Smooth muscle cell (in vitro differentiated cells): ENCODE measurements at regions not wholly inside any gene's neighbourhood (a gene's known extent, or its start where the extent isn't known, plus 50 kb on each side); places are given as distances from the start of the nearest gene placed in this dataset.

ENCODE experiments used
- DNase-seq: peaks from one replicate; lab custom pipeline; 2025; ENCODE audit not compliant: unreplicated experiment; lab: John Stamatoyannopoulos, UW
- H2AFZ ChIP-seq: fragments of 200-600 bp; sonication (generic); 2 replicates; pipeline ENCODE4 v1.6.0; 2016; ENCODE audit warnings: antibody characterized with exemption, low read depth, mild to moderate bottlenecking
- H3F3A ChIP-seq: fragments of 200-600 bp; sonication (generic); 2 replicates; pipeline ENCODE4 v1.6.0; 2017; ENCODE audit warnings: antibody characterized with exemption, low read depth
- H3K27ac ChIP-seq: fragments of 200-600 bp; sonication (generic); 2 replicates; pipeline ENCODE4 v1.5.1; 2016; ENCODE audit warnings: low read depth, mild to moderate bottlenecking
- H3K27me3 ChIP-seq: fragments of 200-600 bp; sonication (generic); 2 replicates; pipeline ENCODE4 v1.6.1; 2016; ENCODE audit warnings: low read depth, mild to moderate bottlenecking
- H3K36me3 ChIP-seq: fragments of 200-600 bp; sonication (generic); 2 replicates; pipeline ENCODE4 v1.5.1; 2016; ENCODE audit warnings: low read depth
- H3K4me1 ChIP-seq: fragments of 200-600 bp; sonication (generic); 2 replicates; pipeline ENCODE4 v1.5.1; 2016; ENCODE audit warnings: low read depth
- H3K4me2 ChIP-seq: fragments of 200-600 bp; sonication (generic); 2 replicates; pipeline ENCODE4 v1.6.0; 2016; ENCODE audit warnings: mild to moderate bottlenecking
- H3K4me3 ChIP-seq: fragments of 200-600 bp; sonication (generic); 2 replicates; pipeline ENCODE4 v1.5.1; 2016; ENCODE audit warnings: mild to moderate bottlenecking
- H3K79me2 ChIP-seq: fragments of 200-600 bp; sonication (generic); 2 replicates; pipeline ENCODE4 v1.6.0; 2016; ENCODE audit warnings: low read depth, mild to moderate bottlenecking
- H3K9ac ChIP-seq: fragments of 200-600 bp; sonication (generic); 2 replicates; pipeline ENCODE4 v1.6.0; 2016; ENCODE audit warnings: low read depth
- H3K9me3 ChIP-seq: fragments of 200-600 bp; sonication (generic); replicated peaks from 2 replicates; pipeline ENCODE4 v1.5.1; 2016; ENCODE audit warnings: low read depth
- H4K20me1 ChIP-seq: fragments of 200-600 bp; sonication (generic); 2 replicates; pipeline ENCODE4 v1.6.0; 2016; ENCODE audit warnings: low read depth
- CTCF ChIP-seq: fragments of 200-600 bp; sonication (generic); IDR thresholded peaks from 2 replicates; pipeline ENCODE4 v1.5.1; 2017; ENCODE audit warnings: borderline replicate concordance, mild to moderate bottlenecking, antibody characterized with exemption; ENCODE audit not compliant: insufficient read depth, poor library complexity, severe bottlenecking
- WGBS: methylation state at CpG from one replicate; pipeline ENCODE4 v1.1.7; 2016; ENCODE audit warnings: low lambda C conversion rate; 5-methylcytosine and 5-hydroxymethylcytosine counted together

- Histone ChIP-seq H3K27me3 (no peaks in the 10 kb centered on the region), H3K4me2 (no peak overlapping the region), H3K4me1 (peaks cover 2% of the 10 kb centered on the region), H2AFZ (no peak overlapping the region), H3K9me3 (no peaks in the 10 kb centered on the region), H3K9ac (no peak overlapping the region), H3K27ac (no peak overlapping the region), H4K20me1 (no peaks in the 10 kb centered on the region), H3F3A (peaks cover 3% of the 10 kb centered on the region), H3K79me2 (no peaks in the 10 kb centered on the region), H3K36me3 (no peaks in the 10 kb centered on the region), H3K4me3 (no peak overlapping the region)
- WGBS = 56% methylated on average over 2 of the region's 2 CpGs
- DNase-seq = no peak
- TF ChIP-seq CTCF = no peak
Observed at GRCh38 chr2:64219149-64219548, 74.9 kb upstream of the PELI1 start.

GRCh38 chr2:64220265-64220664, 76.0 kb upstream of the PELI1 start:
- Histone ChIP-seq H4K20me1 (no peaks in the 10 kb centered on the region), H3K4me1 (no peaks in the 10 kb centered on the region), H3K4me3 (no peak overlapping the region), H3K36me3 (no peaks in the 10 kb centered on the region), H3K27me3 (no peaks in the 10 kb centered on the region), H3K79me2 (no peaks in the 10 kb centered on the region), H3F3A (no peaks in the 10 kb centered on the region), H2AFZ (no peak overlapping the region), H3K9ac (no peak overlapping the region), H3K9me3 (no peaks in the 10 kb centered on the region), H3K27ac (no peak overlapping the region), H3K4me2 (no peak overlapping the region)
- DNase-seq = no peak
- 31% methylated on average over 1 of the region's 1 CpG for WGBS
- no peak for TF ChIP-seq CTCF

GRCh38 chr2:64220894-64221617, 76.8 kb upstream of the PELI1 start:
- no peaks in the 10 kb centered on the region for H4K20me1 ChIP-seq
- no peak for TF ChIP-seq CTCF
- H3K79me2 ChIP-seq = no peaks in the 10 kb centered on the region
- no peak overlapping the region for H3K9ac ChIP-seq
- no peaks in the 10 kb centered on the region for H3K9me3 ChIP-seq
- no peaks in the 10 kb centered on the region for H3K4me1 ChIP-seq
- H3F3A ChIP-seq = no peaks in the 10 kb centered on the region
- no peak overlapping the region for H3K4me2 ChIP-seq
- no peak overlapping the region for H2AFZ ChIP-seq
- no peaks in the 10 kb centered on the region for H3K36me3 ChIP-seq
- no peak overlapping the region for H3K27ac ChIP-seq
- 64% methylated on average over 4 of the region's 4 CpGs for WGBS
- no peak for DNase-seq
- H3K4me3 ChIP-seq = no peak overlapping the region
- H3K27me3 ChIP-seq = no peaks in the 10 kb centered on the region

- no peaks in the 10 kb centered on the region for H3K4me1 ChIP-seq
- no peak overlapping the region for H2AFZ ChIP-seq
- H4K20me1 ChIP-seq = no peaks in the 10 kb centered on the region
- no peaks in the 10 kb centered on the region for H3F3A ChIP-seq
- no peak overlapping the region for H3K4me3 ChIP-seq
- H3K79me2 ChIP-seq = no peaks in the 10 kb centered on the region
- no peak overlapping the region for H3K27ac ChIP-seq
- H3K9me3 ChIP-seq = no peaks in the 10 kb centered on the region
- no peak overlapping the region for H3K9ac ChIP-seq
- H3K4me2 ChIP-seq = no peak overlapping the region
- no peak for TF ChIP-seq CTCF
- no peaks in the 10 kb centered on the region for H3K36me3 ChIP-seq
- no peak for DNase-seq
- H3K27me3 ChIP-seq = no peaks in the 10 kb centered on the region
- 99% methylated on average over 2 of the region's 2 CpGs for WGBS
Observed at GRCh38 chr2:64221935-64222334, 77.7 kb upstream of the PELI1 start.
